Retinal pigment epithelial cell (primary cell): ENCODE measurements at regions not wholly inside any gene's neighbourhood (a gene's known extent, or its start where the extent isn't known, plus 50 kb on each side); places are given as distances from the start of the nearest gene placed in this dataset.
"Not testable (repeated sequence)": the region's sequence is repeated elsewhere in the genome, so short reads cannot be mapped to it uniquely, and the experiment has no call there.

ENCODE experiments used
- DNase-seq: peaks from one replicate; pipeline ENCODE4 v3.0.0-alpha.2; 2010; ENCODE audit warnings: low read depth
- H3K4me3 ChIP-seq: 2 replicates; pipeline ENCODE4 v1.5.1; 2011; ENCODE audit warnings: mild to moderate bottlenecking, low read length, control low read depth, moderate library complexity
- CTCF ChIP-seq: conservative IDR thresholded peaks from 2 replicates; pipeline ENCODE4 v1.5.1; 2011; ENCODE audit warnings: low read depth, low read length, control low read depth, inconsistent platforms

- no peak for TF ChIP-seq CTCF
- no peak overlapping the region for H3K4me3 ChIP-seq
- DNase-seq: no peak
Observed at GRCh38 chr4:37754410-37755185, 68.4 kb upstream of the RELL1 start.

GRCh38 chr4:37749398-37749988 lies 63.3 kb upstream of the RELL1 start:
- no peak for DNase-seq
- TF ChIP-seq CTCF: no peak
- no peak overlapping the region for H3K4me3 ChIP-seq

- H3K4me3 ChIP-seq: no peak overlapping the region
- TF ChIP-seq CTCF: no peak
- DNase-seq: no peak
Observed at GRCh38 chr4:37748485-37748884, 62.3 kb upstream of the RELL1 start.

GRCh38 chr4:37747772-37748330 lies 61.7 kb upstream of the RELL1 start:
- TF ChIP-seq CTCF: no peak
- H3K4me3 ChIP-seq: no peak overlapping the region
- DNase-seq: no peak

- DNase-seq, H3K4me3 ChIP-seq: not testable (repeated sequence)
Observed at GRCh38 chr4:37746852-37747251, 60.7 kb upstream of the RELL1 start.

GRCh38 chr4:37745946-37746345 lies 59.8 kb upstream of the RELL1 start:
- no peak overlapping the region for H3K4me3 ChIP-seq
- no peak for DNase-seq
- no peak for TF ChIP-seq CTCF

- no peak for DNase-seq
- TF ChIP-seq CTCF: peak; percentile 23
- H3K4me3 ChIP-seq: no peak overlapping the region
Observed at GRCh38 chr4:37742149-37742548, 56.0 kb upstream of the RELL1 start.
